A549 (cell line): ENCODE measurements at regions not wholly inside any gene's neighbourhood (a gene's known extent, or its start where the extent isn't known, plus 50 kb on each side); places are given as distances from the start of the nearest gene placed in this dataset.

Source experiments
- BHLHE40 ChIP-seq: IDR thresholded peaks from 2 replicates; pipeline ENCODE4 v1.6.1; 2012; ENCODE audit warnings: low read depth, low read length, inconsistent platforms
- CBX2 ChIP-seq: fragments of 200-600 bp; sonication (generic); IDR thresholded peaks from 2 replicates; pipeline ENCODE4 v1.6.1; 2016; ENCODE audit warnings: low read depth, mild to moderate bottlenecking, borderline replicate concordance
- ELK1 ChIP-seq: fragments of 150-350 bp; IDR thresholded peaks from 2 replicates; pipeline ENCODE4 v1.6.1; 2014; ENCODE audit warnings: low read depth, mild to moderate bottlenecking, low read length
- JUNB ChIP-seq: fragments of >200 bp; sonication (Bioruptor Twin); formaldehyde crosslinking; IDR thresholded peaks from 2 replicates; pipeline ENCODE4 v1.6.1; 2016
- KDM1A ChIP-seq: fragments of 200-600 bp; sonication (generic); IDR thresholded peaks from 2 replicates; pipeline ENCODE4 v1.6.1; 2016; ENCODE audit warnings: low read depth, mild to moderate bottlenecking
- NR3C1 ChIP-seq: fragments of >200 bp; sonication (Bioruptor Twin); formaldehyde crosslinking; IDR thresholded peaks from 3 replicates; pipeline ENCODE4 v1.6.1; 2017
- PHF8 ChIP-seq: fragments of 200-600 bp; sonication (generic); IDR thresholded peaks from 2 replicates; pipeline ENCODE4 v1.6.1; 2016; ENCODE audit warnings: low read depth, mild to moderate bottlenecking, antibody characterized with exemption, moderate library complexity, borderline replicate concordance
- POLR2A ChIP-seq: IDR thresholded peaks from 2 replicates; pipeline ENCODE4 v1.6.1; 2012; ENCODE audit warnings: mild to moderate bottlenecking, low read length
- RCOR1 ChIP-seq: fragments of 150-350 bp; IDR thresholded peaks from 2 replicates; pipeline ENCODE4 v1.6.1; 2014; ENCODE audit warnings: antibody characterized with exemption, low read length, low read depth
- RNF2 ChIP-seq: fragments of 200-600 bp; sonication (generic); IDR thresholded peaks from 2 replicates; pipeline ENCODE4 v1.6.1; 2016; ENCODE audit warnings: low read depth, mild to moderate bottlenecking, antibody characterized with exemption, moderate library complexity, borderline replicate concordance
- SREBF2 ChIP-seq: fragments of 450-650 bp; IDR thresholded peaks from 2 replicates; pipeline ENCODE4 v1.6.1; 2014; ENCODE audit warnings: mild to moderate bottlenecking, moderate library complexity
- TP53 ChIP-seq: fragments of 250-450 bp; sonication (Bioruptor Pico); IDR thresholded peaks from 2 replicates; pipeline ENCODE4 v1.5.0; 2021; ENCODE audit warnings: mild to moderate bottlenecking, moderate library complexity
- TF ChIP-seq, protein P1 (sequence below): fragments of >200 bp; sonication (Bioruptor Twin); formaldehyde crosslinking; IDR thresholded peaks from 3 replicates; pipeline ENCODE4 v1.5.1; 2016

DNA sequence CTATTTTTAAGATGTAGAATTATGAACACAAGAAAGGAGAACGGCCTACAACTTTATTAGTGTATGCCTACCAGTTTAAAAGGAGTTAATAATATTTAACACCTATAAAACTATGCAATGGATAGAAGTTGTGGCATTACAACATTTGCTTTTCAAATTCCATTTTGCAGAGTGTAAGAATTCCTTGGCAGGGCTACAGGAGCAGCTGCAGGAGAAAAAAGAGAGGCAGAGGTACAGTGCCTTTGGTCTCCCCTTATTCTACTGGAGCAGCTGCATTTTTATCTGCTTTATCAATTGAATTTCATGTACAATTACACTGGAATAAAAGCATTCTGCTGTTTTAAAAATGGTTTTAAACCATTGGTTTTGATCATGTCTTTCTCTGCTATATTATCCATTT lies 145.7 kb upstream of the KCNH8 start:
- TF ChIP-seq, protein P1, sequence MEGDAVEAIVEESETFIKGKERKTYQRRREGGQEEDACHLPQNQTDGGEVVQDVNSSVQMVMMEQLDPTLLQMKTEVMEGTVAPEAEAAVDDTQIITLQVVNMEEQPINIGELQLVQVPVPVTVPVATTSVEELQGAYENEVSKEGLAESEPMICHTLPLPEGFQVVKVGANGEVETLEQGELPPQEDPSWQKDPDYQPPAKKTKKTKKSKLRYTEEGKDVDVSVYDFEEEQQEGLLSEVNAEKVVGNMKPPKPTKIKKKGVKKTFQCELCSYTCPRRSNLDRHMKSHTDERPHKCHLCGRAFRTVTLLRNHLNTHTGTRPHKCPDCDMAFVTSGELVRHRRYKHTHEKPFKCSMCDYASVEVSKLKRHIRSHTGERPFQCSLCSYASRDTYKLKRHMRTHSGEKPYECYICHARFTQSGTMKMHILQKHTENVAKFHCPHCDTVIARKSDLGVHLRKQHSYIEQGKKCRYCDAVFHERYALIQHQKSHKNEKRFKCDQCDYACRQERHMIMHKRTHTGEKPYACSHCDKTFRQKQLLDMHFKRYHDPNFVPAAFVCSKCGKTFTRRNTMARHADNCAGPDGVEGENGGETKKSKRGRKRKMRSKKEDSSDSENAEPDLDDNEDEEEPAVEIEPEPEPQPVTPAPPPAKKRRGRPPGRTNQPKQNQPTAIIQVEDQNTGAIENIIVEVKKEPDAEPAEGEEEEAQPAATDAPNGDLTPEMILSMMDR: no peak
- TF ChIP-seq ELK1 (no peak), BHLHE40 (no peak), POLR2A (no peak), TP53 (CRISPR knock-in tag) (no peak), SREBF2 (no peak), KDM1A (no peak), PHF8 (no peak), RNF2 (no peak), NR3C1 (no peak), JUNB (no peak), RCOR1 (no peak), CBX2 (no peak)
